Testis (tissue), 2 donors: ENCODE measurements at regions not wholly inside any gene's neighbourhood (a gene's known extent, or its start where the extent isn't known, plus 50 kb on each side); places are given as distances from the start of the nearest gene placed in this dataset.

Experiments
- CTCF ChIP-seq, 3 experiments: fragments of 450-650 bp in 2 of 3; fragments of 200-600 bp in 1 of 3; sonication (generic) in 1 of 3; IDR thresholded peaks; one replicate each; pipeline ENCODE4 v1.5.1; 2016 to 2019; ENCODE audit warnings: antibody characterized with exemption in 3 of 3, mild to moderate bottlenecking in 2 of 3, moderate library complexity in 1 of 3
- POLR2A ChIP-seq: fragments of 450-650 bp; IDR thresholded peaks from one replicate; pipeline ENCODE4 v1.6.1; 2017; ENCODE audit warnings: antibody characterized with exemption, mild to moderate bottlenecking, moderate library complexity

GRCh38 chr15:81807186-81807585, 238.6 kb downstream of the MEX3B start:
- TF ChIP-seq CTCF (IDR thresholded peaks at IDR 0.05) (no peak), POLR2A (no peak)
